Parathyroid adenoma (tissue), 2 donors: ENCODE measurements at regions not wholly inside any gene's neighbourhood (a gene's known extent, or its start where the extent isn't known, plus 50 kb on each side); places are given as distances from the start of the nearest gene placed in this dataset.

ENCODE experiments used
- H2AFZ ChIP-seq: fragments of 300-600 bp; sonication (generic); one replicate; pipeline ENCODE4 v1.7.0; 2017; ENCODE audit warnings: antibody characterized with exemption, mild to moderate bottlenecking
- H3K27ac ChIP-seq: fragments of 300-600 bp; sonication (generic); one replicate; pipeline ENCODE4 v1.7.0; 2017
- H3K27me3 ChIP-seq: fragments of 300-600 bp; sonication (generic); one replicate; pipeline ENCODE4 v1.7.0; 2017; ENCODE audit warnings: low read length; ENCODE audit not compliant: control insufficient read depth, insufficient read depth
- H3K36me3 ChIP-seq: fragments of 300-600 bp; sonication (generic); one replicate; pipeline ENCODE4 v1.7.0; 2017; ENCODE audit warnings: low read length; ENCODE audit not compliant: control insufficient read depth, insufficient read depth
- H3K4me1 ChIP-seq: fragments of 300-600 bp; sonication (generic); one replicate; pipeline ENCODE4 v1.7.0; 2017; ENCODE audit warnings: control low read depth
- H3K4me2 ChIP-seq: fragments of 300-600 bp; sonication (generic); one replicate; pipeline ENCODE4 v1.7.0; 2017; ENCODE audit warnings: low read length
- H3K4me3 ChIP-seq: fragments of 300-600 bp; sonication (generic); one replicate; pipeline ENCODE4 v1.7.0; 2017; ENCODE audit warnings: low read depth, low read length
- H3K79me2 ChIP-seq: fragments of 300-600 bp; sonication (generic); one replicate; pipeline ENCODE4 v1.7.0; 2017; ENCODE audit warnings: control low read depth
- H3K9ac ChIP-seq: fragments of 300-600 bp; sonication (generic); one replicate; pipeline ENCODE4 v1.7.0; 2017; ENCODE audit warnings: mild to moderate bottlenecking
- H3K9me3 ChIP-seq: fragments of 300-600 bp; sonication (generic); one replicate; pipeline ENCODE4 v1.7.0; 2017; ENCODE audit warnings: low read length; ENCODE audit not compliant: control insufficient read depth
- TF ChIP-seq, protein P1 (sequence below): fragments of 300-600 bp; sonication (generic); IDR thresholded peaks from one replicate; pipeline ENCODE4 v1.7.0; 2017; ENCODE audit warnings: antibody characterized with exemption, mild to moderate bottlenecking
- donor health status: primary hyperparathyroidism.

DNA sequence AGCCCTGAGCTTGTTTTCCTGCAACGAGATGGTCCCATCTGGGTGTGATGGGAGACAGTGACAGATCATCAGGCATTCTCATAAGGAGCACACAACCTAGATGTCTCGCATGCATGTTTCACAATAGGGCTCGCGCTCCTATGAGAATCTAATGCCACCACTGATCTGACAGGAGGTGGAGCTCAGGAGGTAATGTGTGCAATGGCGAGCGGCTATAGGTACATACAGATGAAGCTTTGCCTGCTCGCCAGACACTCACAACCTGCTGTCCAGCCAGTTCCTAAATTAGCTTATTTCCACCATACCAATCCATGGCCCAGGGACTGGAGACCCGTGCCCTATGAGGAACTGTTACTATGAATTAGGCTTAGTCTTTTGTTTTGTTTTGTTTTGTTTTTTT is 55.3 kb upstream of the SLC30A5 start:
- H3K4me2 ChIP-seq: no peak overlapping the region
- peaks cover 4% of the 10 kb centered on the region for H3K4me1 ChIP-seq
- H3K27me3 ChIP-seq: no peaks in the 10 kb centered on the region
- H3K4me3 ChIP-seq: no peak overlapping the region
- TF ChIP-seq, protein P1, sequence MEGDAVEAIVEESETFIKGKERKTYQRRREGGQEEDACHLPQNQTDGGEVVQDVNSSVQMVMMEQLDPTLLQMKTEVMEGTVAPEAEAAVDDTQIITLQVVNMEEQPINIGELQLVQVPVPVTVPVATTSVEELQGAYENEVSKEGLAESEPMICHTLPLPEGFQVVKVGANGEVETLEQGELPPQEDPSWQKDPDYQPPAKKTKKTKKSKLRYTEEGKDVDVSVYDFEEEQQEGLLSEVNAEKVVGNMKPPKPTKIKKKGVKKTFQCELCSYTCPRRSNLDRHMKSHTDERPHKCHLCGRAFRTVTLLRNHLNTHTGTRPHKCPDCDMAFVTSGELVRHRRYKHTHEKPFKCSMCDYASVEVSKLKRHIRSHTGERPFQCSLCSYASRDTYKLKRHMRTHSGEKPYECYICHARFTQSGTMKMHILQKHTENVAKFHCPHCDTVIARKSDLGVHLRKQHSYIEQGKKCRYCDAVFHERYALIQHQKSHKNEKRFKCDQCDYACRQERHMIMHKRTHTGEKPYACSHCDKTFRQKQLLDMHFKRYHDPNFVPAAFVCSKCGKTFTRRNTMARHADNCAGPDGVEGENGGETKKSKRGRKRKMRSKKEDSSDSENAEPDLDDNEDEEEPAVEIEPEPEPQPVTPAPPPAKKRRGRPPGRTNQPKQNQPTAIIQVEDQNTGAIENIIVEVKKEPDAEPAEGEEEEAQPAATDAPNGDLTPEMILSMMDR: no peak
- H2AFZ ChIP-seq: no peak overlapping the region
- H3K9ac ChIP-seq: no peak overlapping the region
- no peak overlapping the region for H3K27ac ChIP-seq
- no peaks in the 10 kb centered on the region for H3K9me3 ChIP-seq
- H3K79me2 ChIP-seq: no peaks in the 10 kb centered on the region
- H3K36me3 ChIP-seq: no peaks in the 10 kb centered on the region

DNA sequence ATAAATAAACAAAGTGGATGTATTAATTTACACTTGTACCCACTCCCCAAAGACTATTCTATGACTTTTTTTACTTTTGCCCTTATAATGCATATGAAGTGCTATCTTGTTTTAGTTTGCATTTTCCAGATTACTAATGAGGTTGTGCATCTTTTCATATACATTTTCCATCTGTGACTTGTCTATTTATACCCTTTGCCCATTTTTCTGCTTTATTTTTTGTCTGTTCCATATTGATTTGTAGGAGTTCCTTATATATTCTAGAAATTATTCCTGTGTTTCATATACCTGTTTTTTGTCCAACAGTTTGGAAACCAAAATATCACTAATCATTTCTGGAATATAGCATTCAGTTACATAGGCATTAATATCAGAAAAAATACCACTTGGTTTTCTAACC is 54.0 kb upstream of the SLC30A5 start:
- Histone ChIP-seq H3K27me3 (no peaks in the 10 kb centered on the region), H3K4me3 (no peak overlapping the region), H3K36me3 (no peaks in the 10 kb centered on the region), H2AFZ (no peak overlapping the region), H3K4me2 (no peak overlapping the region), H3K9me3 (no peaks in the 10 kb centered on the region), H3K9ac (no peak overlapping the region), H3K27ac (no peak overlapping the region), H3K79me2 (no peaks in the 10 kb centered on the region), H3K4me1 (peaks cover 4% of the 10 kb centered on the region)
- TF ChIP-seq, protein P1: no peak

DNA sequence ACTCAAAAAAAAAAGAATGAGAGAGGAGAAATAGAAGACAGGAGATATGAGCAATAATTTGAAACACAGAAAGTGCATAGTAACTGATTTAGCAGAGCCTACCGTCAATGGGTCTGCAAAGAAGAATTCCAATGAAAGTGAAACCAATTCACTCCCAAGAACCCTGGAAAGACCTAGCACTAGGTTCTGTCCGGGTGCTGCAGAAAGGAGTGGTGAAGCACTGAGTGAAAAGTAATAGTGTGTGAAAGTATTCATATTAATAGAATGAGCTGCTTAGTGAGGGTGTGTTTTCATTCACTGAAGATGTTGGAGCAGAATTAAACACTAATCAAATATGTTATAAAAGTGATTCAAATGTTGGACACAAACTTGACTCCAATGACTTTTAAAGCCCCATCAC is 51.3 kb upstream of the SLC30A5 start:
- Histone ChIP-seq H3K4me3 (no peak overlapping the region), H3K36me3 (no peaks in the 10 kb centered on the region), H3K79me2 (no peaks in the 10 kb centered on the region), H3K4me2 (peak overlapping the region; percentile 92), H3K27ac (peak overlapping the region; percentile 84), H3K27me3 (no peaks in the 10 kb centered on the region), H3K4me1 (no peaks in the 10 kb centered on the region), H2AFZ (peak overlapping the region; percentile 80), H3K9ac (no peak overlapping the region), H3K9me3 (no peaks in the 10 kb centered on the region)
- TF ChIP-seq, protein P1: no peak

DNA sequence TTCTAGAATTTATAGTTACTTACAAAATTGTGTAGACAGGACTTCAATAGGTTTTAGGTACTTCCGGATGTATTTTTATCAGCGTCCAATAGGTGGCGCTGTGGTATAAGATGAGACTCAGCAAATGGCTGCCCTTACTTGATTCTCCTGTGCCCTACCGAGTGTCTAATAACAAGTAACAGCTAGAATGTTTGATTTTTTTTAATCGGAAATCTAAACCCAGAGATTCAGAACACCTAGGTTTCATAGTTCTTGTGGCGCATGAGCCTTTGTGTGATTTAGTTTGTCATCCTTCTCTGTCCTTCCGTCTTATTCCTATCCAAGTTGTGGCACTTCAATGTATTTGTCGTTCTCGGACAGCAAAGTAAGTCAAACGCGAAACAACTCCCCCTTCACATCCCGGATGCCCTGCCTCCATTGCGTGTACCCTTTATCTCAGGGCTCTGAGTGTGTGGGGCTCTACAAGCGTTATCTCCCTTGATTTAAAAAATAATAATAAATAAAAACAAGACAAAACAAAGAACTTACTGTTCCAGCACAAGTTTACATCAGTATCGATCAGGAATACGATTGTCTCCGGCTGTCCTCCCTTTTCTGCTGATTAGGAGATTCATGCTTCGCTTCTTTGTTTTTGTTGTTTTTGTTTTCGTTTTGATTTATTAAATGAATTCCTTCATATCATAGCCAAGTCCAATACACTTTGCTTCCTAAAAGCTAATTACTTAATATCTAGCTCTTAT is 50.7 kb upstream of the SLC30A5 start:
- no peaks in the 10 kb centered on the region for H3K27me3 ChIP-seq
- H3K4me3 ChIP-seq: peak overlapping the region; percentile 72
- TF ChIP-seq, protein P1: peak; percentile 94
- H3K9me3 ChIP-seq: no peaks in the 10 kb centered on the region
- H3K36me3 ChIP-seq: no peaks in the 10 kb centered on the region
- H3K79me2 ChIP-seq: no peaks in the 10 kb centered on the region
- peak overlapping the region; percentile 84 for H3K27ac ChIP-seq
- H3K9ac ChIP-seq: no peak overlapping the region
- peak overlapping the region; percentile 92 for H3K4me2 ChIP-seq
- H2AFZ ChIP-seq: peak overlapping the region; percentile 80
- no peaks in the 10 kb centered on the region for H3K4me1 ChIP-seq

DNA sequence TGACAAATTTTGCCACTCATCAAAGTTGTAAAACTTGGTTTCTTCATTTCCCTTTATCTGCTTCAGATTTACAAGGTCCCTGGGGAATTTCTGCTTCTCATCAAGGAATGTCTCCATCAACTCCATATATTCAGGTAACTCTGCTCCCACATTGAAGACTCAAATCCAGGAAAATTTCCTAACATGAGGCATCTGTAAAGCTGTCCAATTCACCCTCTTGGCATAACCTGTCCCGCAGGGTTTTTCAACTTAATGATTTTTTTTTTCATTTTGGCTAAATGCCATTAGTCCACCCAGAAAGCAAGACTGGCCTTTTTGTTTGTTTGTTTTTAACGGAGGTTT is 50.2 kb upstream of the SLC30A5 start:
- no peaks in the 10 kb centered on the region for H3K4me1 ChIP-seq
- peak overlapping the region; percentile 92 for H3K4me2 ChIP-seq
- H3K27me3 ChIP-seq: no peaks in the 10 kb centered on the region
- H3K79me2 ChIP-seq: no peaks in the 10 kb centered on the region
- H3K36me3 ChIP-seq: no peaks in the 10 kb centered on the region
- TF ChIP-seq, protein P1: no peak
- no peaks in the 10 kb centered on the region for H3K9me3 ChIP-seq
- H3K4me3 ChIP-seq: peak overlapping the region; percentile 72
- peak overlapping the region; percentile 84 for H3K27ac ChIP-seq
- no peak overlapping the region for H3K9ac ChIP-seq
- H2AFZ ChIP-seq: peak overlapping the region; percentile 80
